ENCODE measurements at regions not wholly inside any gene's neighbourhood (a gene's known extent, or its start where the extent isn't known, plus 50 kb on each side); places are given as distances from the start of the nearest gene placed in this dataset.

DNA sequence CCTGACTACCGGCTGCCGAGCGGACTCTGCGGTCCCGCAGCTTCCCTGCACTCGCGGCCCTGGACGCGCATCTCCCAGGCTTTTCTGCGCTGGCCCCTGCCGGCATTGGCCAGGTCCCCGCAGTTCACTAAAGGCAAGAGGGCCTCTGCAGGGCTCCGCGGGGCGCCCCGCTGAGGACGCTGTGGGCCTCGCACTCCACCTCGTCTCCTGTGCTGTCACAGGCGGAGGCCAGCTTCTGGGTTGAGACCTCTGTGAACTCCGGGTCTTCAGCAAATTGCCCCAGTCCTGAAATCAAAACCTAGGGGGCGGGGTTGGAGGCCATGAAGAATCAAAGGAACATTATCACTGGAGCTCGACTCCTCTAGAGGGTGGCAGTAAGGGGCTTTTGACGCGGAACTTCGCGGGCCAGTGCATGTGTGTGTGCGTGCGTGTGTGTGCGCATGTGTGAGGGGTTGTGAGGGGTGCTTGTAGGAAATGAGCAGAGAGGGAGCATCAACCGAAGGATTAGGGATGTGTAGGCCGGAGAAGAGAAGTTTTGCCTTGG is 68.5 kb upstream of the CAPRIN2 start:
- Histone ChIP-seq H3K9me3 (no peaks in the 10 kb centered on the region), H3K27me3 (replicated peaks; ENCODE audit: control insufficient read depth, insufficient read depth, low read length) (0 out of 2 replicates have a peak, but pooled peaks cover 2% of the 10 kb centered on the region), H3K36me3 (ENCODE audit: control insufficient read depth, insufficient read depth, low read length) (no peaks in the 10 kb centered on the region), H3K4me1 (no peaks in the 10 kb centered on the region), H3K4me3 (ENCODE audit: low read depth, low read length) (no peak overlapping the region)
- Mint-ChIP-seq H3K4me1 (ENCODE audit: low read depth, unreplicated experiment) (no peaks in the 10 kb centered on the region), H3K27me3 (ENCODE audit: insufficient read depth, unreplicated experiment) (peaks cover 14% of the 10 kb centered on the region), H3K36me3 (ENCODE audit: insufficient read depth, unreplicated experiment) (no peaks in the 10 kb centered on the region), H3K4me3 (ENCODE audit: unreplicated experiment) (no peak overlapping the region), H3K27ac (ENCODE audit: unreplicated experiment) (no peak overlapping the region), H3K9me3 (ENCODE audit: unreplicated experiment) (no peaks in the 10 kb centered on the region)
- ChIA-PET CTCF (no interaction called here), POLR2A (no interaction called here)
- no peak for DNase-seq
- intact Hi-C loops (cut with micrococcal nuclease; ENCODE audit: unreplicated experiment) = no loop called here
- TF ChIP-seq, protein P1, sequence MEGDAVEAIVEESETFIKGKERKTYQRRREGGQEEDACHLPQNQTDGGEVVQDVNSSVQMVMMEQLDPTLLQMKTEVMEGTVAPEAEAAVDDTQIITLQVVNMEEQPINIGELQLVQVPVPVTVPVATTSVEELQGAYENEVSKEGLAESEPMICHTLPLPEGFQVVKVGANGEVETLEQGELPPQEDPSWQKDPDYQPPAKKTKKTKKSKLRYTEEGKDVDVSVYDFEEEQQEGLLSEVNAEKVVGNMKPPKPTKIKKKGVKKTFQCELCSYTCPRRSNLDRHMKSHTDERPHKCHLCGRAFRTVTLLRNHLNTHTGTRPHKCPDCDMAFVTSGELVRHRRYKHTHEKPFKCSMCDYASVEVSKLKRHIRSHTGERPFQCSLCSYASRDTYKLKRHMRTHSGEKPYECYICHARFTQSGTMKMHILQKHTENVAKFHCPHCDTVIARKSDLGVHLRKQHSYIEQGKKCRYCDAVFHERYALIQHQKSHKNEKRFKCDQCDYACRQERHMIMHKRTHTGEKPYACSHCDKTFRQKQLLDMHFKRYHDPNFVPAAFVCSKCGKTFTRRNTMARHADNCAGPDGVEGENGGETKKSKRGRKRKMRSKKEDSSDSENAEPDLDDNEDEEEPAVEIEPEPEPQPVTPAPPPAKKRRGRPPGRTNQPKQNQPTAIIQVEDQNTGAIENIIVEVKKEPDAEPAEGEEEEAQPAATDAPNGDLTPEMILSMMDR (IDR thresholded peaks at IDR 0.05; ENCODE audit: insufficient read depth in 1 of 2, low read depth in 1 of 2, low read length in 1 of 2, severe bottlenecking in 1 of 2, unreplicated experiment in 1 of 2) = no peak
- no TSS peak for BruUV-seq (replicated peaks)

DNA sequence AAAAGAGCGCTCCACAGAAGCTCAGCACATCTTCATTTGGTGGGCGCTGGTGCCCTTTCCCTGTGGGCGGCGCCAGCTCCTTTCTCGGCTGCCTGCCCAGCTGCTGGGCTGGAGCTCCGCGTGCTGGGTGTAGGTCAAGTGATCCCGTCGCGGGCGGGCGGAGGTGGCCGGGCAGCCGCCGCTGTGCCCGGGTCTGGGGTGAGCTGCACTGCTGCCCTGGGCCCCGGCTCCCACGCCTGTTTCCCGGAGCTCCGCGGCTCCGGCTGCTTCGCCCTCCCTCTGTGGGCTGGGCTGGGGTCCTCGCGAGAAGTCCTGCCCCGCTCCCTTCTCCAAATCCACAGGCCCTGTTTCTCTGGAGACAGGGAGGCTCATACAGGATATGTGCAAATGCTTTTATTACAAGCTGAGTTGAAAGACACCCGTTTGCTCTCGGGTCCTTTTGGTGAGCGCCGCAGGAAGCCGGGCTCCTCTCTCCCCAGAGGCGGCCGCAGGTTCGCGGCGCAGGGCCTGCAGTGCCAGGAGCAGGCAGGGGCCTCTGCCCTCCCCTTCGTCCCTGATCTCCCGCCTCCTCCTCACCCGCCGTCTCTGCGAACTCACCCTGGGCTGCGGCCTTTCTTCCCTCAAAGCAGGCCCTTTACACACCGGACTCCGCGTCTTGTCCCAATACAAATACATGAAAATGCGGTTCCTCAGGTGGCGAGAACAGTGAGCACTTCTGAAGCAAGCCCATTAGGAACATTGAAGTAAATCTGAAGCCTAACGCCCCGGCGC is 67.8 kb upstream of the CAPRIN2 start:
- intact Hi-C loops (cut with micrococcal nuclease; ENCODE audit: unreplicated experiment) = no loop called here
- H3K36me3 Mint-ChIP-seq (ENCODE audit: insufficient read depth, unreplicated experiment) = no peaks in the 10 kb centered on the region
- DNase-seq = no peak
- no peak overlapping the region for H3K27ac Mint-ChIP-seq (ENCODE audit: unreplicated experiment)
- Histone ChIP-seq H3K4me3 (ENCODE audit: low read depth, low read length) (no peak overlapping the region), H3K9me3 (no peaks in the 10 kb centered on the region), H3K4me1 (no peaks in the 10 kb centered on the region), H3K27me3 (replicated peaks; ENCODE audit: control insufficient read depth, insufficient read depth, low read length) (0 out of 2 replicates have a peak, but pooled peaks cover 2% of the 10 kb centered on the region), H3K36me3 (ENCODE audit: control insufficient read depth, insufficient read depth, low read length) (no peaks in the 10 kb centered on the region)
- no TSS peak for BruUV-seq (replicated peaks)
- no peaks in the 10 kb centered on the region for H3K9me3 Mint-ChIP-seq (ENCODE audit: unreplicated experiment)
- H3K4me1 Mint-ChIP-seq (ENCODE audit: low read depth, unreplicated experiment) = no peaks in the 10 kb centered on the region
- ChIA-PET CTCF (interaction anchor here (0.7 kb wide), 1 partner anchor 34 kb away, joined by 3 read pairs; no protein-coding TSS in a partner anchor), POLR2A (no interaction called here)
- no peak overlapping the region for H3K4me3 Mint-ChIP-seq (ENCODE audit: unreplicated experiment)
- H3K27me3 Mint-ChIP-seq (ENCODE audit: insufficient read depth, unreplicated experiment) = peaks cover 14% of the 10 kb centered on the region
- TF ChIP-seq, protein P1 (IDR thresholded peaks at IDR 0.05; ENCODE audit: insufficient read depth in 1 of 2, low read depth in 1 of 2, low read length in 1 of 2, severe bottlenecking in 1 of 2, unreplicated experiment in 1 of 2) = no peak

DNA sequence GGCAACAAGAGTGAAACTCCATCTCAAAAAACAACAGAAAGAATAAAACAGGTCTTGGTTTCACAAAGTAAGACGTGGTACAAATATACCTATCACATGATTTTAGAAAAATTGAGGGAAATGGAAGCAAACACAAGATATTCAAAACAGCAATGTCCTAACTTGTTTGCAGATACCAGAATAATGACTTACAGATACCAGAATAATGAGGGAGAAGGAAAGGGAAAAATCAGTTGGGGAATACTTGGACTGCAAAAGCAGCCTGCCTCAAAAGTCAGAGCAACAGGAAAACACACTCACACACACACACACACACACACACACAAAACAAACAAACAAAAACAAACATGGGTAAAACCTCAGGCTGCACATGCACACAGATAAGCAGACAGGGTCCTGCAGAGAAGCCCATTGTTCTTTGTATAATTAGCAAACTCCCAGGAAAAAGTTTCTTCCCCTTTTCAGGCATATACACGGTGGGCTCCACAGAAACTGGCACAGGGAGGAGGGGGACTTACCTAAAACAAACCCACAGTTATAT is 65.7 kb upstream of the CAPRIN2 start:
- no peak for DNase-seq
- Mint-ChIP-seq H3K9me3 (ENCODE audit: unreplicated experiment) (no peaks in the 10 kb centered on the region), H3K4me3 (ENCODE audit: unreplicated experiment) (no peak overlapping the region), H3K4me1 (ENCODE audit: low read depth, unreplicated experiment) (no peaks in the 10 kb centered on the region), H3K27me3 (ENCODE audit: insufficient read depth, unreplicated experiment) (peaks cover 14% of the 10 kb centered on the region), H3K36me3 (ENCODE audit: insufficient read depth, unreplicated experiment) (no peaks in the 10 kb centered on the region), H3K27ac (ENCODE audit: unreplicated experiment) (no peak overlapping the region)
- intact Hi-C loops (cut with micrococcal nuclease; ENCODE audit: unreplicated experiment) = no loop called here
- ChIA-PET POLR2A (no interaction called here), CTCF (no interaction called here)
- H3K36me3 ChIP-seq (ENCODE audit: control insufficient read depth, insufficient read depth, low read length) = no peaks in the 10 kb centered on the region
- BruUV-seq (replicated peaks) = no TSS peak
- no peaks in the 10 kb centered on the region for H3K4me1 ChIP-seq
- 0 out of 2 replicates have a peak, but pooled peaks cover 2% of the 10 kb centered on the region for H3K27me3 ChIP-seq (replicated peaks; ENCODE audit: control insufficient read depth, insufficient read depth, low read length)
- no peaks in the 10 kb centered on the region for H3K9me3 ChIP-seq
- H3K4me3 ChIP-seq (ENCODE audit: low read depth, low read length) = no peak overlapping the region
- TF ChIP-seq, protein P1 (IDR thresholded peaks at IDR 0.05; ENCODE audit: insufficient read depth in 1 of 2, low read depth in 1 of 2, low read length in 1 of 2, severe bottlenecking in 1 of 2, unreplicated experiment in 1 of 2) = no peak
